ENCODE measurements at regions not wholly inside any gene's neighbourhood (a gene's known extent, or its start where the extent isn't known, plus 50 kb on each side); places are given as distances from the start of the nearest gene placed in this dataset.

DNA sequence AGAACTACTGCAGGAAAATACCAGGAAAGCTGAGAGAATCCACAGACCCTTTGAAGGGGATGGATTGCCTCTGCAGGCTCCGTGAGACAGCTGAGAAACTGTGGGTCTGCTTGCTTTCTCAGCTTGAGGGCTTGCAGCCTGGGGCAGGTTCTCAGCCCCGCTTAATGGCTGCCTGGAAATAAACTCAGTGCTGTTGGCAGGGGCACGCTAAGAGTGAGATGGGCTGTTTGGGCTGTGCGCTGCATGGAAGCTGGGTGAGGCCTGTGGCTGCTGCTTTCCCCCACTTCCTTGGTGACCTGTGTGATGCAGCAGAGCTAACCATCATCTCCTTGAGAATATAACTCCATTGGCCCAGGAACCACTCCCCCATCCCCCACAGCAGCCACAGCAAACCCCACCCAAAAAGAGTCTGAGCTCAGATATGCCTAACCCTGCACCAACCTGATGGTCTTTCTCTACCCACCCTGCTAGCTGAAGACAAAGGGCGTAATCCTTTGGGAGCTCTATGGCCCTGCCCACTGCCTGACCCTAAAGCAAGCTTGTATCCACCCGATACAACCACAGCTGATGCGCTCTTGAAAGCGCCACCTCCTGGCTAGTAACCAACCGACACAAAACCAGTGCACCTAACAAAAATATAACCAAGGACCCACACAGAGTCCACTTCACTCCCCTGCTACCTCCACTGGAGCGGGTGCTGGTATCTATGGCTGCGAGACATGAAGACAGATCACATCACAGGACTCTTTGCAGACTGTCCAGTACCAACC lies 800.6 kb upstream of the MAP3K7 start:
- TF ChIP-seq POLR2A (IDR thresholded peaks at IDR 0.05): no peak
- TF ChIP-seq, protein P1, sequence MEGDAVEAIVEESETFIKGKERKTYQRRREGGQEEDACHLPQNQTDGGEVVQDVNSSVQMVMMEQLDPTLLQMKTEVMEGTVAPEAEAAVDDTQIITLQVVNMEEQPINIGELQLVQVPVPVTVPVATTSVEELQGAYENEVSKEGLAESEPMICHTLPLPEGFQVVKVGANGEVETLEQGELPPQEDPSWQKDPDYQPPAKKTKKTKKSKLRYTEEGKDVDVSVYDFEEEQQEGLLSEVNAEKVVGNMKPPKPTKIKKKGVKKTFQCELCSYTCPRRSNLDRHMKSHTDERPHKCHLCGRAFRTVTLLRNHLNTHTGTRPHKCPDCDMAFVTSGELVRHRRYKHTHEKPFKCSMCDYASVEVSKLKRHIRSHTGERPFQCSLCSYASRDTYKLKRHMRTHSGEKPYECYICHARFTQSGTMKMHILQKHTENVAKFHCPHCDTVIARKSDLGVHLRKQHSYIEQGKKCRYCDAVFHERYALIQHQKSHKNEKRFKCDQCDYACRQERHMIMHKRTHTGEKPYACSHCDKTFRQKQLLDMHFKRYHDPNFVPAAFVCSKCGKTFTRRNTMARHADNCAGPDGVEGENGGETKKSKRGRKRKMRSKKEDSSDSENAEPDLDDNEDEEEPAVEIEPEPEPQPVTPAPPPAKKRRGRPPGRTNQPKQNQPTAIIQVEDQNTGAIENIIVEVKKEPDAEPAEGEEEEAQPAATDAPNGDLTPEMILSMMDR (IDR thresholded peaks at IDR 0.05): no peak
- DNase-seq: no peak

DNA sequence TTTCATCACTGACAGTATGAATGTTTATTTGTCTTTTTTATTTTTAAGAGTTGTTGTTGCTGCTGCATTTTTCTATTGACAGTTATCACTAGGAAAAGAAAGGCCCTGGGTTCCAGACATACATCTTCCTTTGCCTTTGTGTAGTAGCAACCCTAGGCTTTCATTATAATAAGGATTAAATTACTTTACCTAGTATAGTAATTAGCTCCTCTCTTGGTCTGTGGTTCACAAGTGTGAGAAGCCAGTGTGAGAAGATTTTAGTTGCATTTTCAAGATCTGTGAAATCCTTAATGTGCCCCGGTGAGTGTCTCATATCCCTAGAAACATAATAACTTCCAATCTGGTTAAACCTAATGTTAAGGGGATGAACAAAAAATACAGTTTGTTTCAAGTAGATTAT lies 799.3 kb upstream of the MAP3K7 start:
- 89 to 100% (median 93%) methylated on average over 1 of the region's 1 CpG for WGBS, 4 donors

More for the DNA sequence above, 800.6 kb upstream of the MAP3K7 start:
- intact Hi-C loops (cut with DNase I): no loop called here
- WGBS, 4 donors: 64 to 67% (median 66%) methylated on average over 10 to 11 of the region's 11 CpGs
- Histone ChIP-seq H3K9me3 (peaks cover 0 to 20% (median 2%) of the 10 kb centered on the region in 12 donors), H3K27ac (no peak overlapping the region), H3K36me3 (no peaks in the 10 kb centered on the region), H3K4me3 (no peak overlapping the region), H3K4me1 (no peaks in the 10 kb centered on the region), H3K27me3 (no peaks in the 10 kb centered on the region)
- ATAC-seq: no peak

DNA sequence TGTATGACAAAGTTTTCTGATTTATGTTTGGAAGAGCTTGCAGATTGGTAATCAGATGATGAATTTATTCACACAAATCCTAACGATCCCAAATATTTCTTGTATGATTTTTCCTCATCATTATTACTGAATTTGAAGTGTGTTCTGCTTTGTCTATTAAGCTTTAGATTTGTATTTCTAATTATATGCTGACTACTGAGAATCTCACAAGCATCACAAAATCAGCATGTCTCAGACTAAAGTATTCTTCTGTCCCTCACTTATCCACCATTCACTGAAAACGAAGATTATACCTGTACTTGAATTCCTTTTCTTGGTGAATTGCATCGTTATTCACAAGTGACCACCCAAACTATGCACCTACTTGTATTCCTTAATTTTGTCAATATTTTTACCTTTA lies 796.3 kb upstream of the MAP3K7 start:
- H3K4me1 ChIP-seq: no peaks in the 10 kb centered on the region
- no peak for TF ChIP-seq POLR2A (IDR thresholded peaks at IDR 0.05)
- TF ChIP-seq, protein P1 (IDR thresholded peaks at IDR 0.05): no peak
- no peaks in the 10 kb centered on the region for H3K36me3 ChIP-seq
- H3K27me3 ChIP-seq: no peaks in the 10 kb centered on the region
- H3K4me3 ChIP-seq: no peak overlapping the region
- H3K27ac ChIP-seq: no peak overlapping the region
- no peak for ATAC-seq
- 66 to 77% (median 76%) methylated on average over 3 of the region's 3 CpGs for WGBS, 4 donors
- intact Hi-C loops (cut with DNase I): no loop called here
- no peak for DNase-seq
- peaks cover 0 to 6% (median 0%) of the 10 kb centered on the region in 12 donors for H3K9me3 ChIP-seq

More for the DNA sequence above, 799.3 kb upstream of the MAP3K7 start:
- Histone ChIP-seq H3K4me3 (no peak overlapping the region), H3K36me3 (no peaks in the 10 kb centered on the region), H3K9me3 (peaks cover 0 to 20% (median 2%) of the 10 kb centered on the region in 12 donors), H3K27me3 (no peaks in the 10 kb centered on the region), H3K27ac (no peak overlapping the region), H3K4me1 (no peaks in the 10 kb centered on the region)
- DNase-seq: no peak
- intact Hi-C loops (cut with DNase I): no loop called here
- TF ChIP-seq, protein P1 (IDR thresholded peaks at IDR 0.05): no peak
- TF ChIP-seq POLR2A (IDR thresholded peaks at IDR 0.05): no peak
- ATAC-seq: no peak

DNA sequence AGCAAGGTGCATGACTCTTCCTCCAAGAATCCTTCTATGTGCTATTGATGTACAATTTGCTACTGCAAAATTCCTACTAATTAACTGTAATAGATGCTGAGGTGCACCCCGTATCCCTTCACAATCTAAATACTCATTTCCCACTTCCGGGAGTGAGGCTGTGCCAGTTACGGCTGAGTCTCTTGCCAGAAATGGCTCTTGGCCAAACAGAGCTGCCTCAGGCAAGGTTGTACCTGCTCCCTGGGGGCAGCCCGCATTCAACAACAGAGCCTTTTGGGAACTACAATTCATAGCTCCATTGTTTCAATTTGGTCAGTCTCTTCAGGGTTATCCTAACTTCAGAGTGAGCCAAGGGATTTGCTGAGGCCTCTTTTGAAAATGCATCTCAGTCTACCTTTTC lies 789.8 kb upstream of the MAP3K7 start:
- H3K27me3 ChIP-seq: no peaks in the 10 kb centered on the region
- no peak for ATAC-seq
- no peaks in the 10 kb centered on the region for H3K9me3 ChIP-seq
- no peak overlapping the region for H3K27ac ChIP-seq
- H3K4me3 ChIP-seq: no peak overlapping the region
- 53 to 65% (median 57%) methylated on average over 4 of the region's 4 CpGs for WGBS, 4 donors
- H3K4me1 ChIP-seq: no peaks in the 10 kb centered on the region
- no peak for DNase-seq
- intact Hi-C loops (cut with DNase I): no loop called here
- H3K36me3 ChIP-seq: no peaks in the 10 kb centered on the region
- TF ChIP-seq POLR2A (IDR thresholded peaks at IDR 0.05): no peak
- TF ChIP-seq, protein P1 (IDR thresholded peaks at IDR 0.05): no peak
